Gastroesophageal sphincter (tissue), 4 donors: ENCODE measurements at regions not wholly inside any gene's neighbourhood (a gene's known extent, or its start where the extent isn't known, plus 50 kb on each side); places are given as distances from the start of the nearest gene placed in this dataset.

Source experiments
- ATAC-seq: fragments of 150-250 bp; one replicate; pipeline ENCODE4 v1.9.1; 2016; ENCODE audit warnings: mild to moderate bottlenecking, moderate library complexity
- H3K27ac ChIP-seq, 4 donors: fragments of 200-600 bp; sonication (generic) in 3 of 4; 1 replicate in 3 of 4; 2 replicates in 1 of 4; pipeline ENCODE4 v1.5.1; 2016 to 2019
- H3K27me3 ChIP-seq: fragments of 200-600 bp; sonication (generic); one replicate; pipeline ENCODE4 v1.5.1; 2019
- H3K36me3 ChIP-seq, 2 donors: fragments of 200-600 bp; sonication (generic); one replicate each; pipeline ENCODE4 v1.5.1; 2019; ENCODE audit warnings: control low read depth in 1 of 2
- H3K4me1 ChIP-seq, 3 donors: fragments of 200-600 bp; sonication (generic); 1 replicate in 2 of 3; 2 replicates in 1 of 3; pipeline ENCODE4 v1.5.1; 2016 to 2019; ENCODE audit warnings: control low read depth in 2 of 3
- H3K4me3 ChIP-seq, 2 donors: fragments of 200-600 bp; sonication (generic); one replicate each; pipeline ENCODE4 v1.5.1; 2019; ENCODE audit warnings: mild to moderate bottlenecking in 1 of 2, moderate library complexity in 1 of 2
- H3K9me3 ChIP-seq, 3 donors: fragments of 200-600 bp; sonication (generic); one replicate each; pipeline ENCODE4 v1.5.1; 2017 to 2019; ENCODE audit warnings: control low read depth in 2 of 3
- EP300 ChIP-seq: sonication (generic); formaldehyde crosslinking; IDR thresholded peaks from one replicate; pipeline ENCODE4 v1.6.1; 2017; ENCODE audit warnings: antibody characterized with exemption, mild to moderate bottlenecking
- POLR2A ChIP-seq, 2 donors: fragments of 450-650 bp; IDR thresholded peaks; one replicate each; pipeline ENCODE4 v1.6.1; 2017; ENCODE audit warnings: antibody characterized with exemption in 2 of 2, mild to moderate bottlenecking in 2 of 2, moderate library complexity in 1 of 2
- POLR2AphosphoS5 ChIP-seq: sonication (generic); formaldehyde crosslinking; IDR thresholded peaks from one replicate; pipeline ENCODE4 v1.6.1; 2017; ENCODE audit warnings: antibody characterized with exemption
- WGBS, 2 donors: methylation state at CpG; one replicate each; pipeline ENCODE4 v1.1.5; 2018; ENCODE audit warnings: low coverage in 1 of 2; 5-methylcytosine and 5-hydroxymethylcytosine counted together
- TF ChIP-seq, protein P1 (sequence below), 4 experiments: fragments of 200-600 bp in 2 of 4; fragments of 450-650 bp in 2 of 4; sonication (generic) in 1 of 4; IDR thresholded peaks; one replicate each; pipeline ENCODE4 v1.5.1; 2017 to 2019; ENCODE audit warnings: antibody characterized with exemption in 4 of 4, mild to moderate bottlenecking in 2 of 4, moderate library complexity in 2 of 4

DNA sequence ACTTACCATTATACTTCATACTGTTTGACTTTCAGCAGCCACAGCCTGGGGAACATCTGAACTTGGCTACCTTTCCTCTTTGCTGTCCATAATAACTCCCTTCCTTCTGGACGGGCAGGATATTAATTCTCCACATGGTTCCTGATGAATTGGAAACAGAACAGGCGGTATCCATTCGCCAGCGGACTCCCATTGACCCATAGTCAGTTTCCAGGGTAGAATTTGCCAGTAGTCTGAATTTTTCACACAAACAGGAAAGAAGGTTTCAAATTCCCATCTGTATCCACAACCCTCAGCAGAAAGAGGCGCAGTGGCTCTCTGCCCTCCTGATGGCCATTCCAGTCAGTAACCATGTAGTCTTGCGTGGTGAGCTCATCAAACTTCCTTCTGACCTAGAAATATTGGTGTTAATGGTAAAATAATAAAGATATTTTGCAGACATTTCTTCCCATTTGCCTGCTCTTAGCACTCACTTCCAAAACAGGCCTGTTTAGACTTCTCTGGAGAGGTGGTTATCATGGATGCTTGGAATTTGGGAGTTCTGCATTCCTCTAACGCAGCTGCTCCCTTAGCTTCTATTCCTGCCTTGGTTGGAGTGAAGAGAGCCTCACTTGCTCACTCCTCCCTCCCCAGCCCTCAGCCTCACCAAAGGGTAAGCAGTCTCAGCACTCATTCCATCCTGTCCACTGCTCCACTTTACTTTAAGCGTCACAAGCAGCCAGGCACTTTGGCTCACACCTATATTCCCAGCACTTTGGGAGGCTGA, 75.0 kb upstream of the OXGR1 start:
- TF ChIP-seq POLR2A (IDR thresholded peaks at IDR 0.05), result no peak
- Histone ChIP-seq H3K36me3 (no peaks in the 10 kb centered on the region), H3K27me3 (no peaks in the 10 kb centered on the region), H3K4me1 (peaks cover 0 to 4% (median 0%) of the 10 kb centered on the region in 3 donors), H3K27ac (peak overlapping the region in 1 of 4 donors; percentile 1), H3K9me3 (peaks cover 0 to 13% (median 0%) of the 10 kb centered on the region in 3 donors), H3K4me3 (no peak overlapping the region)
- WGBS, 2 donors, result 47 to 63% methylated on average over 7 of the region's 8 CpGs
- ATAC-seq, result no peak

DNA sequence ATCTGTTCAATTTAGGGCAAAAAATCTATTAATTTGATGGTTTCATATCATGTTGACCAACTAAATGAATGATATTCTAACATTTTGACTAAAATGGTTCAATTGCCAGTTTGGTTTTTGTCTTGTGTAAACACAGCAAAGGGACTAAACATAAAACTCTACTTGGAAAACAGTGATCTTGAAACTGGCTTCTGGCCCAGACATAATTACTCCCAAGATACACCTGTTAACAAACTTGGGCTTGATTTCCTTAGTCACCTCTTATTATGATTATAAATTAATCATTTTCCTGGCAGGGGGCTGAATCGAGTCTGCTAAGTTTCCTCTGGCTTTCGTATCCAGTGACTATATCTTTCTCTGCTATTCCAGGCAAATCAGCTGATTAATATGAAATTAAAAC, 78.0 kb upstream of the OXGR1 start:
- H3K27ac ChIP-seq, result no peak overlapping the region
- no peaks in the 10 kb centered on the region for H3K27me3 ChIP-seq
- WGBS, 2 donors, result 31 to 36% methylated on average over 2 of the region's 2 CpGs

DNA sequence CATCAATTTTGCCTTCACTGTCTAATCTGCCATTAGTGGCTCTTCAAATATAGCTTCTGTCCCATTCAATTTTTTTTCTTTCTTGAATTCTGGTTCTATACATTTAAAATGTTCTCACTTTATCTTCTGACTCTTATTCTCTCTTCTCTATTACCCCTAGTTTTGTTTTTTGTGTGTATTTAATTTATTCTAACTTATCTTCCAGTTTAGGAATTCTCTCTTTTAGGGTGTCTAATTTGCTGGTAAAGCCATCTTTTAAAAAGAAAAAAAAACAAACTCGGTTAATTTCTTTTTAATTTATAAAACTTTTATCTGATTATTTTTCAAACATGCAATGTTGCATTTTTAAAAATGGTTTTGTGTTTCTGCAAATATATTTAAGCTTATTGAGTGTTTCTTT, 80.3 kb upstream of the OXGR1 start:
- no peak for ATAC-seq
- Histone ChIP-seq H3K36me3 (no peaks in the 10 kb centered on the region), H3K27me3 (no peaks in the 10 kb centered on the region), H3K4me3 (no peak overlapping the region), H3K9me3 (peaks cover 0 to 25% (median 0%) of the 10 kb centered on the region in 3 donors), H3K27ac (no peak overlapping the region), H3K4me1 (no peaks in the 10 kb centered on the region)
- TF ChIP-seq POLR2AphosphoS5 (no peak), POLR2A (IDR thresholded peaks at IDR 0.05) (no peak), EP300 (no peak)
- TF ChIP-seq, protein P1, sequence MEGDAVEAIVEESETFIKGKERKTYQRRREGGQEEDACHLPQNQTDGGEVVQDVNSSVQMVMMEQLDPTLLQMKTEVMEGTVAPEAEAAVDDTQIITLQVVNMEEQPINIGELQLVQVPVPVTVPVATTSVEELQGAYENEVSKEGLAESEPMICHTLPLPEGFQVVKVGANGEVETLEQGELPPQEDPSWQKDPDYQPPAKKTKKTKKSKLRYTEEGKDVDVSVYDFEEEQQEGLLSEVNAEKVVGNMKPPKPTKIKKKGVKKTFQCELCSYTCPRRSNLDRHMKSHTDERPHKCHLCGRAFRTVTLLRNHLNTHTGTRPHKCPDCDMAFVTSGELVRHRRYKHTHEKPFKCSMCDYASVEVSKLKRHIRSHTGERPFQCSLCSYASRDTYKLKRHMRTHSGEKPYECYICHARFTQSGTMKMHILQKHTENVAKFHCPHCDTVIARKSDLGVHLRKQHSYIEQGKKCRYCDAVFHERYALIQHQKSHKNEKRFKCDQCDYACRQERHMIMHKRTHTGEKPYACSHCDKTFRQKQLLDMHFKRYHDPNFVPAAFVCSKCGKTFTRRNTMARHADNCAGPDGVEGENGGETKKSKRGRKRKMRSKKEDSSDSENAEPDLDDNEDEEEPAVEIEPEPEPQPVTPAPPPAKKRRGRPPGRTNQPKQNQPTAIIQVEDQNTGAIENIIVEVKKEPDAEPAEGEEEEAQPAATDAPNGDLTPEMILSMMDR (IDR thresholded peaks at IDR 0.05), result no peak
- 61 to 90% methylated on average over 1 of the region's 1 CpG for WGBS, 2 donors

More for the DNA sequence above, 78.0 kb upstream of the OXGR1 start:
- H3K36me3 ChIP-seq, result no peaks in the 10 kb centered on the region
- ATAC-seq, result no peak
- no peak overlapping the region for H3K4me3 ChIP-seq
- TF ChIP-seq POLR2A (IDR thresholded peaks at IDR 0.05), result no peak
- TF ChIP-seq POLR2AphosphoS5, result no peak
- TF ChIP-seq, protein P1 (IDR thresholded peaks at IDR 0.05), result no peak
- no peak for TF ChIP-seq EP300
- H3K9me3 ChIP-seq, result peaks cover 0 to 25% (median 0%) of the 10 kb centered on the region in 3 donors
- H3K4me1 ChIP-seq, result peaks cover 0 to 4% (median 0%) of the 10 kb centered on the region in 3 donors

DNA sequence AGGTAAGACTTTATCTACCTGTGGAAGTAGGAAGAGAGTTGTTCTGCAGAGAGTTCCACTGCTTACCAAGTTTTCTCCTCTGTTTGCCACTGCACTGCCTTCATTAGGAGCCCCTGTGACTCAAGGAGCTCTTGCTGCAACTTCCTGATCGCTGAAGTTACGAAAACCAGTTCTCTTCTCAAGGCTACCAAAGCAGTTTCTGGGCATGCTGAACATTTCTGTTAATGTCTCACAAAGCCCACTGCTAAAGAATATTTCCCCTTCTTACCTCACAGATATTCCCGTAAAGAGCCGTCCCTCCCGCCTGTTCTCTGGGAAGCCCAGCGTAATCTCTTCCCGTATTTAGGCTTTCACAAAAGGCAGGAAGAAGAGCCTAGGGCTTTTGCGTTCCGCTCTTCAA, 82.6 kb upstream of the OXGR1 start:
- Histone ChIP-seq H3K4me3 (no peak overlapping the region), H3K27me3 (no peaks in the 10 kb centered on the region), H3K36me3 (no peaks in the 10 kb centered on the region), H3K9me3 (peaks cover 0 to 25% (median 0%) of the 10 kb centered on the region in 3 donors), H3K27ac (peak overlapping the region in 1 of 4 donors; percentile 37), H3K4me1 (no peaks in the 10 kb centered on the region)
- peak; percentile 43 for ATAC-seq
- WGBS, 2 donors, result 66 to 100% methylated on average over 3 to 9 of the region's 9 CpGs
- TF ChIP-seq POLR2A (IDR thresholded peaks at IDR 0.05) (no peak), EP300 (no peak), POLR2AphosphoS5 (no peak)
- TF ChIP-seq, protein P1 (IDR thresholded peaks at IDR 0.05), result no peak

DNA sequence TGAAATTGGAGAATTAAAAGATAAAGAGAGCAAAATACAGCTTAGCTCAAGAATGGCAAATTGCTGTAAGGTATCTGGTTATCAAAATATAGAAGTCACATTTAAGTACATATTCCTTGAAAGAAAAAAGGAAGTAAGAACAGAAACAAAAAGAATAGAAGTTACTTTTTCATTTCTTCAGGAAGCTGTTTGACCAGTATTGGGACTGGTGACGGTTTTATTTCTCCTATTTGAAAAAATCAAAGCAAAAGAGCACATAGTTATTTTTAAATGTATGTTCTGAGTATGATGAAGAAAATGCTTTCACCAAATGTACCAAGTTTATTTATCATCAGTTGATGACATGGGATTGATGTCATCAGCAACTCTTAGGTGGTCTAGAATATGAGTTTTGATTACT, 83.1 kb upstream of the OXGR1 start:
- Histone ChIP-seq H3K9me3 (peaks cover 0 to 25% (median 0%) of the 10 kb centered on the region in 3 donors), H3K27me3 (no peaks in the 10 kb centered on the region), H3K4me3 (no peak overlapping the region), H3K27ac (peak overlapping the region in 1 of 4 donors; percentile 37), H3K36me3 (no peaks in the 10 kb centered on the region), H3K4me1 (no peaks in the 10 kb centered on the region)
- ATAC-seq, result no peak
- TF ChIP-seq POLR2AphosphoS5, result no peak
- TF ChIP-seq POLR2A (IDR thresholded peaks at IDR 0.05), result no peak
- TF ChIP-seq EP300, result no peak
- TF ChIP-seq, protein P1 (IDR thresholded peaks at IDR 0.05), result no peak
- 59 to 60% methylated on average over 1 of the region's 1 CpG for WGBS, 2 donors
